Neural crest cell (in vitro differentiated cells): ENCODE measurements at regions not wholly inside any gene's neighbourhood (a gene's known extent, or its start where the extent isn't known, plus 50 kb on each side); places are given as distances from the start of the nearest gene placed in this dataset.
A peak's percentile ranks its signal among the peaks of the same experiment; 100 is the strongest.
"Not testable (repeated sequence)": the region's sequence is repeated elsewhere in the genome, so short reads cannot be mapped to it uniquely, and the experiment has no call there.

Source experiments
- DNase-seq: peaks from one replicate; pipeline ENCODE4 v3.0.0; 2021; ENCODE audit warnings: low read depth, mixed read lengths, low spot score
- H3K27ac Mint-ChIP-seq: one replicate; pipeline ENCODE4 v1.8.0; 2021; ENCODE audit warnings: mild to moderate bottlenecking, mixed read lengths; ENCODE audit not compliant: unreplicated experiment
- H3K27me3 Mint-ChIP-seq: 2 replicates; pipeline ENCODE4 v1.8.0; 2021; ENCODE audit warnings: low read depth, mild to moderate bottlenecking, mixed read lengths
- H3K36me3 Mint-ChIP-seq: 2 replicates; pipeline ENCODE4 v1.8.0; 2021; ENCODE audit warnings: low read depth, mild to moderate bottlenecking, mixed read lengths
- H3K4me1 Mint-ChIP-seq: 2 replicates; pipeline ENCODE4 v1.8.0; 2021; ENCODE audit warnings: mixed read lengths
- H3K4me3 Mint-ChIP-seq: one replicate; pipeline ENCODE4 v1.8.0; 2021; ENCODE audit warnings: mild to moderate bottlenecking, mixed read lengths
- H3K9me3 Mint-ChIP-seq: 2 replicates; pipeline ENCODE4 v1.8.0; 2021; ENCODE audit warnings: mixed read lengths
- CTCF ChIP-seq: fragments of 200-600 bp; sonication (generic); conservative IDR thresholded peaks from 2 replicates; pipeline ENCODE4 v1.5.0; 2021; ENCODE audit warnings: antibody characterized with exemption, mild to moderate bottlenecking

GRCh38 chr15:38017721-38018120, 83.3 kb downstream of the TMCO5A start:
- Mint-ChIP-seq H3K4me3 (no peak overlapping the region), H3K4me1 (no peaks in the 10 kb centered on the region), H3K27ac (no peak overlapping the region), H3K27me3 (no peaks in the 10 kb centered on the region), H3K36me3 (no peaks in the 10 kb centered on the region), H3K9me3 (no peaks in the 10 kb centered on the region)
- no peak for TF ChIP-seq CTCF
- DNase-seq = no peak

GRCh38 chr15:38019066-38019465, 84.6 kb downstream of the TMCO5A start:
- DNase-seq = no peak
- H3K36me3 Mint-ChIP-seq = no peaks in the 10 kb centered on the region

GRCh38 chr15:38021259-38021658, 86.8 kb downstream of the TMCO5A start:
- no peak for DNase-seq
- H3K36me3 Mint-ChIP-seq = no peaks in the 10 kb centered on the region
- no peak for TF ChIP-seq CTCF
- H3K4me1 Mint-ChIP-seq = no peaks in the 10 kb centered on the region
- H3K27ac Mint-ChIP-seq = no peak overlapping the region
- peaks cover 5% of the 10 kb centered on the region for H3K9me3 Mint-ChIP-seq
- no peak overlapping the region for H3K4me3 Mint-ChIP-seq
- H3K27me3 Mint-ChIP-seq = no peaks in the 10 kb centered on the region

More at GRCh38 chr15:38019066-38019465, 84.6 kb downstream of the TMCO5A start:
- H3K27ac Mint-ChIP-seq = no peak overlapping the region
- H3K27me3 Mint-ChIP-seq = no peaks in the 10 kb centered on the region
- H3K4me3 Mint-ChIP-seq = no peak overlapping the region
- no peaks in the 10 kb centered on the region for H3K4me1 Mint-ChIP-seq
- TF ChIP-seq CTCF = no peak
- H3K9me3 Mint-ChIP-seq = no peaks in the 10 kb centered on the region

- peak overlapping the region; percentile 48 for H3K27ac Mint-ChIP-seq
- no peak overlapping the region for H3K4me3 Mint-ChIP-seq
- DNase-seq = no peak
- peaks cover 10% of the 10 kb centered on the region for H3K9me3 Mint-ChIP-seq
- no peaks in the 10 kb centered on the region for H3K4me1 Mint-ChIP-seq
- H3K27me3 Mint-ChIP-seq = no peaks in the 10 kb centered on the region
- TF ChIP-seq CTCF = no peak
- H3K36me3 Mint-ChIP-seq = no peaks in the 10 kb centered on the region
Measured at GRCh38 chr15:38024293-38025091, 90.1 kb downstream of the TMCO5A start.

GRCh38 chr15:38025656-38026055, 91.2 kb downstream of the TMCO5A start:
- not testable (repeated sequence) for H3K27me3 Mint-ChIP-seq, H3K4me3 Mint-ChIP-seq, H3K9me3 Mint-ChIP-seq, H3K36me3 Mint-ChIP-seq, DNase-seq, H3K27ac Mint-ChIP-seq, H3K4me1 Mint-ChIP-seq

GRCh38 chr15:38028869-38029268, 94.4 kb downstream of the TMCO5A start:
- Mint-ChIP-seq H3K36me3 (no peaks in the 10 kb centered on the region), H3K4me1 (no peaks in the 10 kb centered on the region), H3K27ac (no peak overlapping the region), H3K4me3 (no peak overlapping the region), H3K9me3 (peaks cover 12% of the 10 kb centered on the region), H3K27me3 (no peaks in the 10 kb centered on the region)
- no peak for DNase-seq
- TF ChIP-seq CTCF = no peak
